ENCODE measurements at regions not wholly inside any gene's neighbourhood (a gene's known extent, or its start where the extent isn't known, plus 50 kb on each side); places are given as distances from the start of the nearest gene placed in this dataset.

GRCh38 chr6:43950051-43950605 lies 177.1 kb downstream of the MRPL14 start:
- TF ChIP-seq CTCF (IDR thresholded peaks at IDR 0.05) (no peak), TCF7L2 (IDR thresholded peaks at IDR 0.05; ENCODE audit: low read depth, low read length) (no peak), REST (IDR thresholded peaks at IDR 0.05; ENCODE audit: insufficient read depth in 1 of 2, low read depth in 2 of 2, low read length in 1 of 2) (no peak)

Measured in Panc1 (cell line).